ENCODE measurements at regions not wholly inside any gene's neighbourhood (a gene's known extent, or its start where the extent isn't known, plus 50 kb on each side); places are given as distances from the start of the nearest gene placed in this dataset.
A peak's percentile ranks its signal among the peaks of the same experiment; 100 is the strongest.

DNA sequence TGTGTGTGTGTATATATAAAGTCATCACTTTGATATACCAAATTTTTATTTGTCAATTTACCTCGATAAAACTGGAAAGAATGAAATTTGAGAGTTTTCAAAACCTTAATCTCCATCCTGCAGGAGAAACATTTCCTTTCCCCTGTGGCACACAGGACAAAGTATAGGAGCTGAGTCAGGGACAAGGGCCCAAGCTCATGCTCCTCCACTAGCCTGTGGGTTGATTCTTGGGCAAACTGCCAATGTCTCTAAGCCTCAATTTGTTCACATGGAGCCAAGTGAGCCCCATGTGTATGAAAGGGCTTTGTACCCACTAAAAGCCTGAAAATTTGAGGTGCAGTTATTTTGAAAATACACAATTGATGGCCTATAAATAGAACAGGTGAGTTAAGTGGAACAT lies 60.3 kb upstream of the IL6 start:
- Histone ChIP-seq H3K9me3 (ENCODE audit: control insufficient read depth, insufficient read depth, low read length) (no peaks in the 10 kb centered on the region), H3K9ac (ENCODE audit: low read depth, low read length) (no peak overlapping the region), H3K4me3 (ENCODE audit: low read depth, low read length) (no peak overlapping the region), H3K36me3 (ENCODE audit: control insufficient read depth, insufficient read depth, low read length) (no peaks in the 10 kb centered on the region), H3K4me1 (ENCODE audit: control insufficient read depth, insufficient read depth, low read length) (peaks cover 59% of the 10 kb centered on the region), H3K27me3 (ENCODE audit: control insufficient read depth, insufficient read depth, low read length) (no peaks in the 10 kb centered on the region), H3K27ac (ENCODE audit: low read depth, low read length) (peak overlapping the region; percentile 92)

DNA sequence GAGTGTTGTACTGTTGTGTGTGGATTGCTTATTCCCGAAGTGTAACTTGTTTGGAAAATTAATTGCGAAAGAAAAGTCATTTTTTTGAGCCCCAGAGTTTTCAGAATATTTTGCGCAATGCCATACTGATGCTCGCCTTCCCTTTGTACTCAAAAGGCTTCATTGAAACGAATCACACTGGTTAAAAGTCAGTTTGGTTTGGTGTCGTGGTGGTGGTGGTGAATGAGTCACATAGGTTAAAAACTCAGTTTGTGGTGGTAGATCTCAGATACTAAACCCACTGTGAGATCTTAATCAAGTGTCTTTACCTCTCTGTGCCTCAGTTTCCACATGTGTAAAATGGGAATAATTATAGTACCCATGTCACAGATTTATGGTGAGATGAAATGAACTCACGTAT lies 61.1 kb upstream of the IL6 start:
- no peaks in the 10 kb centered on the region for H3K9me3 ChIP-seq (ENCODE audit: control insufficient read depth, insufficient read depth, low read length)
- H3K36me3 ChIP-seq (ENCODE audit: control insufficient read depth, insufficient read depth, low read length) = no peaks in the 10 kb centered on the region
- H3K9ac ChIP-seq (ENCODE audit: low read depth, low read length) = no peak overlapping the region
- H3K27ac ChIP-seq (ENCODE audit: low read depth, low read length) = no peak overlapping the region
- no peaks in the 10 kb centered on the region for H3K27me3 ChIP-seq (ENCODE audit: control insufficient read depth, insufficient read depth, low read length)
- H3K4me1 ChIP-seq (ENCODE audit: control insufficient read depth, insufficient read depth, low read length) = peaks cover 56% of the 10 kb centered on the region
- H3K4me3 ChIP-seq (ENCODE audit: low read depth, low read length) = no peak overlapping the region

DNA sequence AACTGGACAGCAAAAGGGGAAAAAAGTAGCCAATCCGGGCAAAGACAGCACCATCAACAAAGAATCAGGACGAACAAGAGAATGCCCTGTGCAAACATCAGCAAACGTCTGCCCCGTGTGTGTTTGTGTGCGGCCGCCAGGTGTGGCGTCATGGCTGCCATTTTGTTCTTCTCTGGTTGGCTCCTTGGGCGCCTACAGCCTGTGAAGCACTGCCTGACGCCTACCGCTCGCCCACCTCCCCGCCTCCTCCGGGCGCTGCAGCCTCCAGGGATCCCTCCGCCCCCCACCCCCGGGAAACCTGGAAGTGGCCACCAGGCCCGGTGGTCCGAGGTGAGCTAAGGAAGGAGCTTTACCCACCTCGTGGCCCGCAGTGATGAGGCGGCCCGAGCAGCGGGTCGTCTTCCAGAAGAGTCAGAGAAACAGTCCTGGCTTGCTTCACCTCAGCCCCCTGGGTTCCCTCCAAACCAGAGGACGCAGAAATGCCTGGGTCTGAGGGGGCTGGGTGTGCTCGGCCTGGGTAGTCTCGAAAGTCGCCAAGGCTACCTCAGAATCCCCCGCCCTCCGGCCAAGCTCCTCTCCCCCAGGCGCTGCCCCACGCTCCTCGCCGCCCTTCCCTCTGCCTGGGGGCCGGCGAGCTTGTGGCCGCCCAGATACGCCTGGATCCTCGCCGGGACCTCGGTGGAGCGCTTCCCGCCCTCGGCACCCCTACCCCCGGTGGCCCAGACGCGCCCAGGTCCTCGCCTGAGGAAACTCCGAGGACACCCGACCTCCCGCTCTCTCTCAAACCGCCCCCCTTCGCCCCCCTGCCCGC lies 61.8 kb upstream of the IL6 start:
- no peaks in the 10 kb centered on the region for H3K36me3 ChIP-seq (ENCODE audit: control insufficient read depth, insufficient read depth, low read length)
- H3K9me3 ChIP-seq (ENCODE audit: control insufficient read depth, insufficient read depth, low read length) = no peaks in the 10 kb centered on the region
- no peak overlapping the region for H3K27ac ChIP-seq (ENCODE audit: low read depth, low read length)
- no peaks in the 10 kb centered on the region for H3K27me3 ChIP-seq (ENCODE audit: control insufficient read depth, insufficient read depth, low read length)
- H3K4me1 ChIP-seq (ENCODE audit: control insufficient read depth, insufficient read depth, low read length) = peaks cover 52% of the 10 kb centered on the region
- H3K9ac ChIP-seq (ENCODE audit: low read depth, low read length) = no peak overlapping the region
- no peak overlapping the region for H3K4me3 ChIP-seq (ENCODE audit: low read depth, low read length)

DNA sequence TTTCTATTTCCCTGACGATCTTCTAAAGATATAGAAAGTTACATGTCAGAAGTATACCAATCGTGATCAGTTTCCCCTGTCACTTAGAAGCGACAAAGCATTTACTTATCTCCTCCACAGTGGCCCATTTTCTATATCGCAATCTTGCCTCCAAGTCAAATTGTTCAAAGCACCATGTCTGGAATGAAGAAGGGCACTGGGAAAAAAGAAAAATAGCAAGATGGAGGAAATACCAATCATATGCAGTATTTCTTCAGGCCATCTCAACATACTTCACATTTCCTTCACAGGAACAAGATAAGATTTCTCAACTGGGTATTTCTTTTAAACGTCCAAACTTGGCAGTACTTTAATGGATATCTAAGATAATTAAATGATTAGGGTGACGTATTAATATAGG lies 63.3 kb upstream of the IL6 start:
- Histone ChIP-seq H3K4me3 (ENCODE audit: low read depth, low read length) (no peak overlapping the region), H3K27ac (ENCODE audit: low read depth, low read length) (no peak overlapping the region)

DNA sequence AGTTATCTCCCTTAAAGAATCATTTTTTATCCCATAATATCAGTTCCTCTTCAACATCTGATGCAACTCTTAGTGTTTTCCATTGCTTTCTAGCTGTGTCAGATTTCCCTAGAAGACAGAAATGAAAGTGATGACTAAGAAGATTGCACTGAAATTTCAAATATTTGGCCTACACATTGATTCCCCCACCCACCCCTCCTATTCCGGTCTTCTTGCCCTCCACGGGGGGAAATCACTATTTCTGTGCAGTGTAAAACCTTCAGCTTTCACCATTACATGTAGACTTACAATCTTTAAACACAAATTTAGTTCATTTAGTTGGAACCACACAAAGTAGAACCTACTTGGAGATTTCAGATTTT lies 63.7 kb upstream of the IL6 start:
- Histone ChIP-seq H3K27me3 (ENCODE audit: control insufficient read depth, insufficient read depth, low read length) (no peaks in the 10 kb centered on the region), H3K4me3 (ENCODE audit: low read depth, low read length) (no peak overlapping the region), H3K36me3 (ENCODE audit: control insufficient read depth, insufficient read depth, low read length) (no peaks in the 10 kb centered on the region), H3K4me1 (ENCODE audit: control insufficient read depth, insufficient read depth, low read length) (peaks cover 33% of the 10 kb centered on the region), H3K27ac (ENCODE audit: low read depth, low read length) (no peak overlapping the region), H3K9ac (ENCODE audit: low read depth, low read length) (no peak overlapping the region), H3K9me3 (ENCODE audit: control insufficient read depth, insufficient read depth, low read length) (no peaks in the 10 kb centered on the region)

More for the DNA sequence above, 63.3 kb upstream of the IL6 start:
- Histone ChIP-seq H3K36me3 (ENCODE audit: control insufficient read depth, insufficient read depth, low read length) (no peaks in the 10 kb centered on the region), H3K4me1 (ENCODE audit: control insufficient read depth, insufficient read depth, low read length) (peaks cover 37% of the 10 kb centered on the region), H3K9me3 (ENCODE audit: control insufficient read depth, insufficient read depth, low read length) (no peaks in the 10 kb centered on the region), H3K9ac (ENCODE audit: low read depth, low read length) (no peak overlapping the region), H3K27me3 (ENCODE audit: control insufficient read depth, insufficient read depth, low read length) (no peaks in the 10 kb centered on the region)

DNA sequence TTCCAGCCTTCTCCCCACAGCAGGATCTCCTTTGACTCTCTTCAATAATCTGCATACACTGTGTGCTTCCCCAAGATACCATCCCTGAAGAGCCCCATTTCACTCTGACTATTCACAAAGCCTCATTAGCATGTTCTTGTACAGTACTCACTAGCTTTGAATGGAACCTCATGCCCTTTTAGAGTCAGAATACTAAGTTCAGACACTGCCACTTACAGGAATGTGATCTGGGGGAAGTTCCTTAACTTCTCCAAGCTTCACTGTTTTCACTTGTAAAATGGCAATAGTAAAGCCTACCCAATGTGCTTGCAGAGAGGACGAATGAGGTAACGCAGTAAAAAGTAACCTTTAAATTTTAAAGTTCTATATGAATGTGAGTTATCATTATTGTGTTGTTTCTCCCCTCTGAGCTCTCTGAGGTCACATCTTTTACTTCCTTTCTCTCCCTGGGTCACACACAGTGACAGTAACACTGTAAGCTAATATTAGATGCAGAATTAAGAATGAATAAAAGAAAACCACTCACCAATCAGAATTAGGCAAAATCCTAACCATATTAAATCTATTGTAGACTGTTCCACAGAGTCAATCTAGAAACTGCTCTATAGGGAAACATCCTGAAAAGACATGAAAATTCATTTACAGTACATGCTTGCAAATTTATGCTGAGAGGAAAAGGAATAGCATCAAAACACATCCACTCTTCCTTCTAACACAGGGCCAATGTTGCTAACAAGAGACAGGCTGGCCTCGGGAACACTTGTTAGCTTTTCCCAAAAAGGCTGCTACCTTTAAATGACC lies 64.2 kb upstream of the IL6 start:
- Histone ChIP-seq H3K9ac (ENCODE audit: low read depth, low read length) (no peak overlapping the region), H3K27me3 (ENCODE audit: control insufficient read depth, insufficient read depth, low read length) (no peaks in the 10 kb centered on the region), H3K27ac (ENCODE audit: low read depth, low read length) (no peak overlapping the region), H3K9me3 (ENCODE audit: control insufficient read depth, insufficient read depth, low read length) (no peaks in the 10 kb centered on the region), H3K4me1 (ENCODE audit: control insufficient read depth, insufficient read depth, low read length) (peaks cover 28% of the 10 kb centered on the region), H3K4me3 (ENCODE audit: low read depth, low read length) (no peak overlapping the region), H3K36me3 (ENCODE audit: control insufficient read depth, insufficient read depth, low read length) (no peaks in the 10 kb centered on the region)

DNA sequence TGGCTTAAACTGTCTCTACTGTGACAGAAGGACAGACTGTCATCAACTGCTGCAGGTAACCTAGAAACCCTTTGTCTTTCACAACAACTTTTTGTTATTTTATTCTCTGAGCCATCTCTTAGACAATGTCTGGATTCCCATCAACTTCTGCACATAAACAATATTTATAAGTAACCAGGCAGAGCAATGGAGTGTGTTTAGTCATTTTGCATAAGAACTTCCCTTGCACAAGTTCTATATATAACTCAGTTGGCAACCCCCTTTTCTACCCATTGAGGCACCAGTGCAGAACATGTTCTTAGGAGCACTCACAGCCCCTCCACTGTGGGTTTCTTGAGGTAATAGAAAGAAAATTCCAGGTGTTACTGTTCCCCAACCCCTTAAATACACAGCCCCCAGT lies 65.0 kb upstream of the IL6 start:
- Histone ChIP-seq H3K9ac (ENCODE audit: low read depth, low read length) (no peak overlapping the region), H3K9me3 (ENCODE audit: control insufficient read depth, insufficient read depth, low read length) (no peaks in the 10 kb centered on the region), H3K4me3 (ENCODE audit: low read depth, low read length) (no peak overlapping the region), H3K4me1 (ENCODE audit: control insufficient read depth, insufficient read depth, low read length) (peaks cover 20% of the 10 kb centered on the region), H3K27me3 (ENCODE audit: control insufficient read depth, insufficient read depth, low read length) (no peaks in the 10 kb centered on the region), H3K36me3 (ENCODE audit: control insufficient read depth, insufficient read depth, low read length) (no peaks in the 10 kb centered on the region), H3K27ac (ENCODE audit: low read depth, low read length) (no peak overlapping the region)

DNA sequence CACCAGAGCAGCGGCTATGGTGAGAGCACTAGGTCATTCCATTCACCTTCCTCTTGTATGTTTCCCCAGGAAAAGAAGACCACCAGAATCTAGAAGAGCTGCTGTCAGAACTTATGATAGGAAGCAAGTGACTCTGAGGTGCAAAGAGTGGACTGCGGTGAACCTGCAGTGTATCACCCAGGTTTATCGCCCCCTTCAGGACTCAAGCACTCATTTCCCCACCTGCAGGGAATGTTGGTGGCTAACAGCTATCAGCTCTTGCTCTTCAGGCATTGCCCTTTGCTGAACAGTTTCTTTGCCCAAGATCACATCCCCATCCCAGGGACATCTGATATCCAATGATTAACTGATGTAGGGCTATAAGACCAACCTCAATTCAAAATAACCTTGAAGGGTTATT lies 66.3 kb upstream of the IL6 start:
- no peaks in the 10 kb centered on the region for H3K36me3 ChIP-seq (ENCODE audit: control insufficient read depth, insufficient read depth, low read length)
- no peaks in the 10 kb centered on the region for H3K9me3 ChIP-seq (ENCODE audit: control insufficient read depth, insufficient read depth, low read length)
- no peak overlapping the region for H3K27ac ChIP-seq (ENCODE audit: low read depth, low read length)
- no peaks in the 10 kb centered on the region for H3K27me3 ChIP-seq (ENCODE audit: control insufficient read depth, insufficient read depth, low read length)
- no peak overlapping the region for H3K4me3 ChIP-seq (ENCODE audit: low read depth, low read length)
- no peak overlapping the region for H3K9ac ChIP-seq (ENCODE audit: low read depth, low read length)
- H3K4me1 ChIP-seq (ENCODE audit: control insufficient read depth, insufficient read depth, low read length) = peaks cover 15% of the 10 kb centered on the region

DNA sequence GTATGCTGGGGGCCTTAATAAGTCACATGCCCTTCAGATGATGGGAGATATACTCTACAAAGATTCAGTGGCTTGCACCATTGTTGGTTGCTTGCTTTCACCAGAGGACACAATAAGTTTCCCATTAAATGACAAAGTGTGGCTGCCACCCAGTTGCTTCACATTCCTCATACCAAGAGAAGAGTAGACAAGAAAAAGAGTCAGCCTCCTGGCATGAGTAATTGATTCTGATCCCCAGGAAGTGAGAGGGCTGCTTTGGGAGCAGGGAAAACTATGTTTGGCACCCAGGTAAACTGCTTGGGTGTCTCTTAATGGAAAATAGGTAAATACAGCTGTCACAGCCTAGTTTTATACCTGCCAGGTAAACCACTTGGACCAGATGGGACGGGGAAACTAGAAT lies 66.7 kb upstream of the IL6 start:
- no peak overlapping the region for H3K27ac ChIP-seq (ENCODE audit: low read depth, low read length)
- no peaks in the 10 kb centered on the region for H3K27me3 ChIP-seq (ENCODE audit: control insufficient read depth, insufficient read depth, low read length)
- H3K9ac ChIP-seq (ENCODE audit: low read depth, low read length) = no peak overlapping the region
- H3K4me3 ChIP-seq (ENCODE audit: low read depth, low read length) = no peak overlapping the region
- H3K9me3 ChIP-seq (ENCODE audit: control insufficient read depth, insufficient read depth, low read length) = no peaks in the 10 kb centered on the region
- H3K4me1 ChIP-seq (ENCODE audit: control insufficient read depth, insufficient read depth, low read length) = peaks cover 15% of the 10 kb centered on the region
- no peaks in the 10 kb centered on the region for H3K36me3 ChIP-seq (ENCODE audit: control insufficient read depth, insufficient read depth, low read length)

DNA sequence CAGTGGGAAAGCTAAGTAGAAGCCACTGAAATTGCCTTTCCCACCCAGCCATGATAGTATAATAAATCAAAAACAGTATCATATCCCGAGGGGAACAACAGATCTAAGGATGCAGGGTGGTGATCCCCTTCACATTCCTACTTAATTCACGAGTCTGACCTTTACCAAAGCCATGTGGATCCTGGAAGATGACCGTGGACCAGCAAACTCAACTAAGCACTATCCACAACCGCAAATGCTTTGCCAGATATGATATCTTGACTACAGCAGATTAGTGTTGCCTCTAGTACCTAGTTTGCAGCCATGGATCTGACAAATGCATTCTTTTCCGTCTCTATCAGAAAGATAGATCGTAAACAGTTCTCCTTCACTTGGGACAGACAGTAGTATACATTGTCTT lies 67.3 kb upstream of the IL6 start:
- peaks cover 15% of the 10 kb centered on the region for H3K4me1 ChIP-seq (ENCODE audit: control insufficient read depth, insufficient read depth, low read length)
- no peak overlapping the region for H3K9ac ChIP-seq (ENCODE audit: low read depth, low read length)
- no peaks in the 10 kb centered on the region for H3K9me3 ChIP-seq (ENCODE audit: control insufficient read depth, insufficient read depth, low read length)
- no peak overlapping the region for H3K27ac ChIP-seq (ENCODE audit: low read depth, low read length)
- no peaks in the 10 kb centered on the region for H3K36me3 ChIP-seq (ENCODE audit: control insufficient read depth, insufficient read depth, low read length)
- H3K27me3 ChIP-seq (ENCODE audit: control insufficient read depth, insufficient read depth, low read length) = no peaks in the 10 kb centered on the region
- H3K4me3 ChIP-seq (ENCODE audit: low read depth, low read length) = no peak overlapping the region

DNA sequence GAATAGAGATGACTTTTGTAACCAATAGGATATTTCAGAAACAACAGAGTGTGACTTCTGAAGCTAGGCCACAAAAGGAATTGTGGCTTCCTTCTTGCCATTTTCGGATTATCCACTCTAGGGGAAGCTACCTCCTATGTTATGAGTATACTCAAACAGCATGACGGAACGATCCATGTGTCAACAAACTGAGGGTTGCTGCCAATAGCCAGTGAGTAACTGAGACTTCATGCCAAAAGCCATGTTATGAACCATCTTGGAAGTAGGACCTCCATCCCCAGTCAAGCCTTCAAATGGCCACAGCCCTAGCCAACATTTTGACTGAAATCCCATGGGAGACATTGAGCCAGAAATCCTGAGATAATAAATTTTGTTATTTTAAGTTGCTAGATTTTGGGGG lies 69.0 kb upstream of the IL6 start:
- Histone ChIP-seq H3K4me3 (ENCODE audit: low read depth, low read length) (no peak overlapping the region), H3K9ac (ENCODE audit: low read depth, low read length) (no peak overlapping the region), H3K36me3 (ENCODE audit: control insufficient read depth, insufficient read depth, low read length) (no peaks in the 10 kb centered on the region), H3K27ac (ENCODE audit: low read depth, low read length) (no peak overlapping the region), H3K4me1 (ENCODE audit: control insufficient read depth, insufficient read depth, low read length) (peaks cover 19% of the 10 kb centered on the region), H3K9me3 (ENCODE audit: control insufficient read depth, insufficient read depth, low read length) (no peaks in the 10 kb centered on the region), H3K27me3 (ENCODE audit: control insufficient read depth, insufficient read depth, low read length) (no peaks in the 10 kb centered on the region)
